Kidney epithelial cell (primary cell): ENCODE measurements at regions not wholly inside any gene's neighbourhood (a gene's known extent, or its start where the extent isn't known, plus 50 kb on each side); places are given as distances from the start of the nearest gene placed in this dataset.

ENCODE experiments used
- DNase-seq: peaks from one replicate; pipeline ENCODE4 v3.0.0-alpha.2; 2010; ENCODE audit warnings: low read depth
- H3K27me3 ChIP-seq: 2 replicates; pipeline ENCODE4 v1.6.0; 2011; ENCODE audit warnings: low read length; ENCODE audit not compliant: control insufficient read depth, insufficient read depth
- H3K36me3 ChIP-seq: 2 replicates; pipeline ENCODE4 v1.5.1; 2011; ENCODE audit warnings: low read length; ENCODE audit not compliant: control insufficient read depth, insufficient read depth
- H3K4me3 ChIP-seq: 2 replicates; pipeline ENCODE4 v1.5.1; 2011; ENCODE audit warnings: low read depth, mild to moderate bottlenecking, control low read depth, low read length
- CTCF ChIP-seq: IDR thresholded peaks from 2 replicates; pipeline ENCODE4 v1.5.1; 2011; ENCODE audit warnings: mild to moderate bottlenecking, moderate library complexity, low read length, control low read depth, inconsistent platforms; ENCODE audit not compliant: insufficient read depth, poor library complexity, severe bottlenecking

GRCh38 chr13:50599927-50600326, 243.6 kb downstream of the DLEU7 start:
- no peak for TF ChIP-seq CTCF
- no peak for DNase-seq
- Histone ChIP-seq H3K4me3 (no peak overlapping the region), H3K27me3 (no peaks in the 10 kb centered on the region), H3K36me3 (no peaks in the 10 kb centered on the region)

DNA sequence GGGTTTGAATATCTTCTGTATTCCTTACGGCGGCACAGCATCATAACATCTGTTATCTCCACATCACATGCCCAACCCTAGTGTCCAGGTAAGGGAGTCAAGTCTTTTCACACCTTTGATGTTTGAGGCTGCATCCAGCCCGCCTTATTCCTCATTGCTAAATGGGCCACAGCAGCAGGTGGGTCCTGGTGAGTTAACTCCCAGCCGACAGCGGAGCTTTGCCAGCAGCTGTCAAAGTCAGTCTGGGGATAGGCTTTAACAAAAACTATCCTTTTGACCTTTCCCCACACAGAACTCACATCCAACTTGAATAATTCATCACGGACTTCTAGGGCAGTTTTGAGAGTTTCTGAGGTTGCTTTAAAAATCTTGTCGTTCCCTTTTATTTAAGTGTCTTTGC, 235.1 kb downstream of the DLEU7 start:
- no peak for TF ChIP-seq CTCF
- DNase-seq, result no peak
- no peak overlapping the region for H3K4me3 ChIP-seq

GRCh38 chr13:50609011-50609410, 234.5 kb downstream of the DLEU7 start:
- H3K36me3 ChIP-seq, result no peaks in the 10 kb centered on the region
- TF ChIP-seq CTCF, result no peak
- H3K27me3 ChIP-seq, result no peaks in the 10 kb centered on the region
- H3K4me3 ChIP-seq, result no peak overlapping the region
- no peak for DNase-seq

More for the DNA sequence above, 235.1 kb downstream of the DLEU7 start:
- Histone ChIP-seq H3K36me3 (no peaks in the 10 kb centered on the region), H3K27me3 (no peaks in the 10 kb centered on the region)

- Histone ChIP-seq H3K4me3 (no peak overlapping the region), H3K36me3 (no peaks in the 10 kb centered on the region), H3K27me3 (no peaks in the 10 kb centered on the region)
- no peak for DNase-seq
- TF ChIP-seq CTCF, result no peak
Measured at GRCh38 chr13:50610238-50610637, 233.3 kb downstream of the DLEU7 start.

DNA sequence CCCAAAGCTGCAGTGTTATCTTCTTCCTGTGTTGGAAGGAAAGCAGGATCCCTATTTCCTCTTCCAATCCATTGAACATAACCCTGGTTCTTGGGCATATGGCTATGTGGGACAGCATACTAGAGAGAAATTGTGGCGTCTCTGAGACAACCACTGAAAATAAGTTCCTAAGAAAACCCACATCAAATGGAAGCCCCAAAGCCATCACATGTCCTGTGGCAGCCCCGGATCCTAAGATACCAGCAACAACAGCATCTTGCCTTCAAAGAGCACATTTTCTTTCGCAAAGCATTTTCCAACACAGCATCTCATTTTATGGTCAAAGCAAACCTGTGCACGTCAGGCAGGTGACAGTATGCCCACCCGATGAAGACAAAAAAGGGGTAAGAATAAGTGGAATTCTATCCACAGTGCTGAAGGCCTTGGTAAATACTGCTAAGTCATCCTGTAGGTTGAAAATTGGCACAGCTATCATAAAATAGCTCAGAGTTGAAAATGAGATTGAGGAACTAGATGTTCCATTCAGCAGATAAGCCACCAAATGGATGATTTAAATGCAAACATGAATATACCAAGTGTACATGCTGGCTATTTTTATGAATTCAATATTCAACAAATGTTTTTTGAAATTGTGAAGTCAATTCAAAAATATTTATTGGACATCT, 232.2 kb downstream of the DLEU7 start:
- Histone ChIP-seq H3K27me3 (no peaks in the 10 kb centered on the region), H3K36me3 (no peaks in the 10 kb centered on the region), H3K4me3 (no peak overlapping the region)
- DNase-seq, result no peak
- no peak for TF ChIP-seq CTCF

DNA sequence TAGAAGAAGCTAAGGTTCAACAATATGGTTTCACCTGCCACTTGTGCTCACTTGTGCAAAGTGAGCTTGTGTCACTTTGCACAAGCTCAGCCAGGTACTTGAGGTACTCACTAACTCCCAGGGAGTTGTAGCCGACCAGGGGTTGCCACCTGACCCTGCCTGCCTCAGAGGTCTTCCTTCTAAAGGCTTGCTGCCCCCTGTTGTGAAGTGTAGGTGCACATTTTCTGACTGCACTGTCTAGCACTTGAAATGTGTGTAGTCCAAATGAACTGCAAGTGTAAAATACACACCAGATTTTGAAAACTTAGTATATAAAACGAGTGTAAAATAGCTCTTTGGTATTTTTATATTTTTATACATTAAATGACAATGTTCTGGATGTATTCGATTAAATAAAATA, 230.8 kb downstream of the DLEU7 start:
- Histone ChIP-seq H3K27me3 (no peaks in the 10 kb centered on the region), H3K4me3 (no peak overlapping the region), H3K36me3 (no peaks in the 10 kb centered on the region)
- DNase-seq, result no peak
- no peak for TF ChIP-seq CTCF
